ENCODE measurements at regions not wholly inside any gene's neighbourhood (a gene's known extent, or its start where the extent isn't known, plus 50 kb on each side); places are given as distances from the start of the nearest gene placed in this dataset.

DNA sequence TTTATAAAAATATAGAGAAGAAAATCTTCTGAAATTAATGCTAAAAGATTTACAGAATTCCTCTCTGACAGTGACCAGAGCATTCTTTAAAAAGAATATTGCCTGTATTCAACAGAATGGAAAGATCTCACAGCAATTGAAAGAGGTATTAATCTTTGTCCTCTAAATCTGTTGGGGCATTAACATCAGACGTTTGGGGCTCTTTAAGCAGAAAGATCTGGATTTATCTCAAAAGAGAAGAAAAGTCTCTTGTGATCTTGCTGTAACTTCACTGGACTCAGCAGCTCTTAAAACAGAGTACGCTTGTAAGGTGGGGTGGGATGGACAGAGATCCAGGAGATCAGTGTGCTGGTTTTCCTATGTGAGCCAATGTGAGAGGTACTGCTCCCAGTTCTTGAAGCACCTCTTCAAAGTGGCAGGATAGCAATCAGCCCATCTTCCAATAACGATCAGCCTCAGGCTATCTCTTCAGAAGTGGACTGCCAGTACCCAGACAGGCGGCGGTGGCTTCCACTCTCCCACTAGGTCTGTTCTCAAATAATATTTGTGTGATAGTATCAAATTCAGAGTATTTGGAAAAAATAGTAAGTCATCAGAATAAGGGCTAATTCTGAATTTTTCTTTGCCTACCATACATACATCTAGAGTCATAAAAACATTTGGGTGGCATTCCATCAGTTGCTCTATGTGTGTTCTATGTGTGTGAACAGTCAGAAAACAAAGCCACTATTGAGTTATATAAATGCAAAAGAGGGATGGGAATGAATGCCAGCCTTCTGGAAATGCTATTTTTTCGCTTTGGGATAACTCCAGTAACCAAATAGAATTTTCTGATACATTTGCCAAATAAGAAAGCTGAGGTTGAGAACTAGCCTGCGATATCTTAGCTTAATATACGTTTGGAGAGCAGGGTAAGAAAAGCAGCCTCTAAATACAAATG lies 237.4 kb upstream of the RGS6 start:
- no peak for DNase-seq

- no peak for DNase-seq
These were observed 236.4 kb upstream of the RGS6 start for GRCh38 chr14:71695611-71696350.

DNA sequence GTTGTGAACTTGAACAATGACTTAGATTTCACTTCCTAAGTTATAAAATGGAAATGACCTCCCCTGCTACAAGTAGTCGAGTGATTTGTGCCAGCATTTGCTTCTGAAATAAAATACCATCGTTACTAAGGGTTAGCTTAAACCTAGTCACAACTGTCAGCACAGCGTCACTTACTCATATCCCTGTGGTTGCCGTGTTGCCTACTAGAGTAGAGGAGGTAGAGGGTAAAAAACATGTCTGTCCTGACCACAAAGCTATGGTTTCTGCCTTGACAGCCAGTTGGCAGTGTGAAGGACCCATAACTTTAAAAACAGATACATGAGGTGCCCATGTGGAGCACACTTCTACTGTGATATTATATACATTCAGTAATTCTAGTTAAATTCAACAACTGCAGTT lies 234.2 kb upstream of the RGS6 start:
- no peak for DNase-seq

- DNase-seq, result no peak
These were observed 233.6 kb upstream of the RGS6 start for GRCh38 chr14:71698673-71699072.

DNA sequence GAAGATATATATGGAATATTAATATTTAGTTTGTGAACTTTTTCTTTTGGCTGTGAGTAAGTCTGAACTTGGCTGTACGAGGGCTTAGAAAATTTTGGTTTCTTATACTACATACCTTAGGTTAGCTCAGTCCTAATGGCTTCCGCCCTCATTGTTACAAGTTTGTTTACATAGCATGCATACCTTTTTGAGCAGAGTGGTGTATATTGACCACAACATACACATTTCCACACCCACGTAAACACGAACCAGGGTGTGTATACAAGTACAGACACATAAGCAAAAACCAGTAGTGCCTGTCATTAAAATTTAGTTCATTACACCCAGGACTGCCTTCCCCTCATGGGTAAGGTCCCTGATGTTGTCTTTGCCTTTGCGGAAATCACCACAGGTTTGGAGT lies 230.2 kb upstream of the RGS6 start:
- DNase-seq, result no peak

DNA sequence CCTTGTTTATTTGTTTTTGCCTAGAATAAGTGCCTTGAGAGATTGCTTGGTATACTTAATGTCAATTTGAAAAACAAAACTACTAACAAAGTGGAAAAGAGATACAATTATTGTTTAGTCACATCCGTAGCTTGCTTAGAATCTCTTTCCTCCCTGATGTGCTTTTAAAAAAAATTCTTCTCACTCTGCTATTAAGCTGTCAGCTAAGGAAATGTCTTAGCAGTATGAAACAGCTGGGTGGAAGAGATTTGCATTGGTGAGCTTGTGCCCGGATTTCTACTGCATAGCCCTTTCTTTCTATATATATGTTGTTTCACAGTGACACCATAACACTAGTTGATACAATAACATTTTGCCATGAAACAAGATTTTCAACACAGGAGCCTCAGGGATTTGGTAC lies 229.4 kb upstream of the RGS6 start:
- DNase-seq, result no peak

- DNase-seq, result no peak
These were observed 228.8 kb upstream of the RGS6 start for GRCh38 chr14:71703477-71703876.

DNA sequence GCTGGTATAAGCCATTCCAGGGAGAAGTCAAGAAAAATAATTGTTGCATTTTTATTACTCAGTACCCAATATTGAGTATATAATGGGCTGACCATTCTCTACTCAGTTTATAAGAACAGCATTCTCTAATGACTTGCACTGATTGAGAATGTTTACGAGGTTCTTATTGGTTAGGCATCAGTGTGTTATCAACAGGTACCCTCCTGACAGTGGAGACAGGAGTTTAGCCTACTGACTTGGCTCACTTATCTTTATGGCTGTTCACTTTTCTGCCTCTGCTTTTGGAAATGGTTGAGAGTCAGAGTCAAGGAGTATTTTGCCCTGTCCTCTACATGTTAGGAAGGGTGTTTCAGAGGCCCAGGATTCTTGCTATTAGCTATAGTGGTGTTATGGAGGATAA lies 228.0 kb upstream of the RGS6 start:
- no peak for DNase-seq

GRCh38 chr14:71705460-71705859 lies 226.8 kb upstream of the RGS6 start:
- DNase-seq, result no peak

- DNase-seq, result no peak
These were observed 223.2 kb upstream of the RGS6 start for GRCh38 chr14:71709076-71709475.

DNA sequence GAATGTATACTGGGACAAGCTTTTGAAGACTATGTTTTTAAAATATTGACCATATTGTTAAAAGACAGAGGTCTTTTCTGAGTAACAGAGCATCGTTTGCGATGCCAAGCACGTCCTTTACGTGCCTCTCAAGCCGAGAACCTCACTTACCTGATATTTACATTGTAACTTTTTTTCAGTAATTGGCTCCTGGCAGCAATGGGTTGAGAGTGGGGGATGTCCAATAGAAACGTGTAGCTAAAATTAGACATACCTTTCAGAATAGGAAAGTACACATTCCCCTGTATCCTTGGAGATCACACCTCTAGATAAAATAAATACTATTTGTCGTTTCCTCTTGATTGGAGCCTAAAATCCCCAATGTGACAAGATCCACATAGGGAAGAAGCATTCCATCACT lies 222.2 kb upstream of the RGS6 start:
- DNase-seq, result no peak

DNA sequence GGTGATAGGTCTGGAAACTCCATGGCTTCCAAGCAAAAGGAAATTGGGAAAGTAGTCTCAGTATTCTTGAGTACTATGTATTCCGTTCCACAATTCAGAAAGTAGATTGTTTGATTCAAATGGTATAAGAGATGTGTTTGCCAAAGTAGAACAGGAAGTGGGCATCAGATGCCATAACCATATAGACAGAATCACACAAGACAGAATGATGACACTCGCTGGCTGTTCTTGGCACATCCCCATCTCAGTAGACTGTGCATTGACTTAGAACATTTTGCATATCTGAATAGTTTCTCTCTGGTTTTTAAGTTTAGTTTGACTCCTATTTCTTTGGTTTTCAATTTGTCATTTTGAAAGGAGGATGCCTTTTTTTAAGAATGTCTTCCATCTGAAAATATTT lies 221.1 kb upstream of the RGS6 start:
- no peak for DNase-seq

DNA sequence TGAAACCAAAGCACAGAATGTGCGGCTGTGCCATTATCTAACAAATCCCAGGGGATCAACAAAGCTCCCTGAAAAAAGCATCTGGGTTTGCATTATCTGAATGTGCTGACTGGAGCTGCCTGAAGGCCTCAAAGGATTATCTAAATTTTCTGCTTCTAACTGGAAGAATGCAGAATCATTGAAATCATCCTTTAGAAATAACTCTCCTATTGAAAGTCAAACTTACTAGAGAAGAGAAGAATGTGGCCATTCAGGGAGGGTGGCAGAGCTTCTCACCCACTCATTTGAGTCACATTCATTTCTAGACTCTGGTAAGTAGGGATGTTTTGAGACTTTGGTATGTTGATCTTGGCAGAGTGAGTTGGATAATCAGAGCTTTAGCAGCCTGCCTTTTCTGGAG lies 220.6 kb upstream of the RGS6 start:
- DNase-seq, result no peak

- DNase-seq, result no peak
These were observed 219.8 kb upstream of the RGS6 start for GRCh38 chr14:71712478-71712877.

DNA sequence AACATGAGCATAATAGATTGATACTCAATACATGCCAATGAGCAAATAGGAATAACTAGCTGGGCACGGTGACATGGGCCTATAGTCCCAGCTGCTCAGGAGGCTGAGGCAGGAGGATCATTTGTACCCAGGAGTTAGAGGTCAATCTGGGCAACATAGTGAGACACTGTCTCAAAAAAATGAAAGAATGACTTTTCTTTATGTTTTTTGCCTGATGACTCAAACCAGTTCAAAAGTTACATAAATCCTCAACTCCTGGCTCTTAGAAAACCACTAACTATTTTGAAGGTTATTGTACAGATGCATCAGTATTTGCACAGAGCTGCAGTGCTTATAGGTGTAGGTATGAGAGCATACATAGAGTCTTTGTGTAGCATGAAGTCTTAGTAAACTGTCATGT lies 219.2 kb upstream of the RGS6 start:
- no peak for DNase-seq

DNA sequence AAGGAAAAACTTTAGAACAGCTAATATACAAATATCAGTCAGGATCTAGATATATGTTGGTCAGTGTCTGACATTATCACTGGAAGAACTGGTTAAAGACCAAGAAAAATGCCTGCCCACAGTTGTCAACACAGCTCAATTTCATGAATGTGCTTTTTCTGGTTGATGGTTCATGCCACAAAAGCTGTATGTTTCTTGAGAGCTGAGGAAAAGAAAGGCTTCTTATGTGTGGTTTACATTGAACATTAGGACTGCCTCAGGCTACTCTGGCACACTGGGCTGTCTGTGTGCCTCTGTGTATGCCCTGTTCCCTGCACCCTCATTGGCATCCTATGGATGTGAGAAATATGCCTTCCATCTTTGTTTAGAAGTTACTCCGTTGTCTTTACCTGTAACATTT lies 218.8 kb upstream of the RGS6 start:
- no peak for DNase-seq

GRCh38 chr14:71714225-71714624 lies 218.0 kb upstream of the RGS6 start:
- no peak for DNase-seq

DNA sequence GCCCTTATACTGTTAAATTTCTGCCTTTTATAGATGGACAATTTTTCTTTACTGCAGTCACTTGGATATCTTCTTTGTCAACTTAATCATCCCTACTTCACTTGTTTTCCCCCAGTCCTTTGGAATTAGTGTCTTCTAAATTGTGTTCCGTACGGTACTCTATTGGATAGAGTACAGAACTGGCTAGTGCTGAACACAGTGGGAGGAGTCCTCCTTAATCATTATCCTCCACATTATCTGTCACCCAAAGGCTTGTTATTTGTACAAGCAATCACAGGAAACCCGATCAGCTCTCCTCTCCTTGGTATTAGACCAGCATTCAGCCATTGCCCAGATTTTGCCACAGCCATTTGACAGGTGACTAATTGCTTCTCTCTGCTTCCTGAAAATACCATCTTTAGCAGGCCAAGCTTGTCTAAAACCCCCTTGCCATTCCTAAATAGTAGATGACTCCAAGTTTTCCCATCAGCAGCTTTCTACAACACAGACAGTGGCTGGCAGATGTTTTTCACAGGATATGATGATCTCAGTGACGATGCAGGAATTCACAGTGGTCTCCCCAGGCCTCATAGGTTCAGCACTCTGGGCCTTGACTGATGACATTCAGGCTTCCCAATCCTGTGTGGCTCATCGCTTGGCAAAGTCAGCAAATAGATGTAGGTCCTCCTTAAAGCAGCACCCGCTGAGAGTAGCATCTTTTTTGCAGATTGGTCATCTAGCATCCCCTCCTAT lies 216.0 kb upstream of the RGS6 start:
- DNase-seq, result no peak

- DNase-seq, result peak; percentile 72
These were observed 211.1 kb upstream of the RGS6 start for GRCh38 chr14:71720978-71721624.

GRCh38 chr14:71721791-71722190 lies 210.4 kb upstream of the RGS6 start:
- no peak for DNase-seq

DNA sequence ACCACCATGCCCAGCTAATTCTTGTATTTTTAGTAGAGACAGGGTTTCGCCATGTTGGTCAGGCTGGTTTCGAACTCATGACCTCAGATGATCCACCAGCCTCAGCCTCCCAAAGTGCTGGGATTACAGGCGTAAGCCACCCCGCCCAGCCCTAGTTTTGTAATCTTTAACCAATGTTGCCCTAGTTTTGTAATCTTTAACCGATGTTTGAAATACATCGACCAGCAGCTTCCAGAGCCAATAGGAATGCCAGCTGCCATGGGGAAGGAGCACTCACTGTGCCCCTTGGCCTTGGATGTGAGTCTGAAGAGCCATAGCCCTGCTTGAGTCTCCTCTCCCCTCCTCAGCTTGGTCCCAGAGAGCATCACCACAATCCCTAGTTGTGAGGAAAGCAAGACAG lies 209.3 kb upstream of the RGS6 start:
- DNase-seq, result no peak

- no peak for DNase-seq
These were observed 206.2 kb upstream of the RGS6 start for GRCh38 chr14:71725922-71726579.

Measured in hematopoietic multipotent progenitor cell treated with erythropoietin and hydrocortisone succinate and interleukin-3 and kit ligand, for 8 days (in vitro differentiated cells).